ENCODE measurements at regions not wholly inside any gene's neighbourhood (a gene's known extent, or its start where the extent isn't known, plus 50 kb on each side); places are given as distances from the start of the nearest gene placed in this dataset.

- TF ChIP-seq FOXP2 (optimal IDR thresholded peaks at IDR 0.05; ENCODE audit: borderline replicate concordance, extremely low read depth, extremely low read length, insufficient read depth) (no peak), POLR2AphosphoS5 (IDR thresholded peaks at IDR 0.05; ENCODE audit: low read depth, low read length) (no peak), SIN3A (IDR thresholded peaks at IDR 0.05; ENCODE audit: borderline replicate concordance, insufficient read depth, low read length) (no peak), REST (IDR thresholded peaks at IDR 0.05; ENCODE audit: insufficient read depth in 1 of 2, low read depth in 2 of 2, low read length in 2 of 2) (no peak), TAF1 (IDR thresholded peaks at IDR 0.05; ENCODE audit: borderline replicate concordance, insufficient read depth, low read length) (no peak)
Observed at GRCh38 chr1:172778456-172779455, 119.9 kb downstream of the FASLG start.

GRCh38 chr1:172779491-172779890, 120.6 kb downstream of the FASLG start:
- TF ChIP-seq TAF1 (IDR thresholded peaks at IDR 0.05; ENCODE audit: borderline replicate concordance, insufficient read depth, low read length): no peak
- no peak for TF ChIP-seq POLR2AphosphoS5 (IDR thresholded peaks at IDR 0.05; ENCODE audit: low read depth, low read length)

- TF ChIP-seq SIN3A (IDR thresholded peaks at IDR 0.05; ENCODE audit: borderline replicate concordance, insufficient read depth, low read length) (no peak), REST (IDR thresholded peaks at IDR 0.05; ENCODE audit: insufficient read depth in 1 of 2, low read depth in 2 of 2, low read length in 2 of 2) (no peak), POLR2AphosphoS5 (IDR thresholded peaks at IDR 0.05; ENCODE audit: low read depth, low read length) (no peak), TAF1 (IDR thresholded peaks at IDR 0.05; ENCODE audit: borderline replicate concordance, insufficient read depth, low read length) (no peak), FOXP2 (optimal IDR thresholded peaks at IDR 0.05; ENCODE audit: borderline replicate concordance, extremely low read depth, extremely low read length, insufficient read depth) (no peak)
Observed at GRCh38 chr1:172781513-172782140, 122.7 kb downstream of the FASLG start.

DNA sequence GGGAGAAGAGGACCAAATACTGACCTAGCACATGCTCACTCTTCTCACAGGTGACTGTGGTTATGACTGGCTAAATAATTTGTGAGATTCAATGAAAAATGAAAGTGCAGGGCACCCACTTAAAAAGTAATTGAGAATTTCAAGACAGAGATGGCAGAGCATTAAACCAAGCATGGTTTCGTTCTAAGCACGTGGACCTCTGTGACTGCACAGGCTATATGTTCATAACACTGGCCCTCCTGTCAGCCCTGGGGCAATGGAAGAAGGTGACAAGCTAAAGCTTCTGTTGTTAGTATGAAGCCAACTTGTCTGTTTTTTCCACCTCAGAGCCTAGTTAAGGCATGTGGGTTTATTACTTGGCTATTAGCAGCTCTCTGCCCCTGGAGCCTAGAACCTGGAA, 130.9 kb downstream of the FASLG start:
- TF ChIP-seq REST (IDR thresholded peaks at IDR 0.05; ENCODE audit: insufficient read depth in 1 of 2, low read depth in 2 of 2, low read length in 2 of 2): no peak
- TF ChIP-seq FOXP2 (optimal IDR thresholded peaks at IDR 0.05; ENCODE audit: borderline replicate concordance, extremely low read depth, extremely low read length, insufficient read depth): no peak
- TF ChIP-seq SIN3A (IDR thresholded peaks at IDR 0.05; ENCODE audit: borderline replicate concordance, insufficient read depth, low read length): no peak
- TF ChIP-seq POLR2AphosphoS5 (IDR thresholded peaks at IDR 0.05; ENCODE audit: low read depth, low read length): no peak
- no peak for TF ChIP-seq TAF1 (IDR thresholded peaks at IDR 0.05; ENCODE audit: borderline replicate concordance, insufficient read depth, low read length)

- TF ChIP-seq REST (IDR thresholded peaks at IDR 0.05; ENCODE audit: insufficient read depth in 1 of 2, low read depth in 2 of 2, low read length in 2 of 2) (no peak), FOXP2 (optimal IDR thresholded peaks at IDR 0.05; ENCODE audit: borderline replicate concordance, extremely low read depth, extremely low read length, insufficient read depth) (no peak)
Observed at GRCh38 chr1:172790245-172790644, 131.3 kb downstream of the FASLG start.
